ENCODE measurements at regions not wholly inside any gene's neighbourhood (a gene's known extent, or its start where the extent isn't known, plus 50 kb on each side); places are given as distances from the start of the nearest gene placed in this dataset.

- DNase-seq (ENCODE audit: low read depth) = no peak
These were observed 52.1 kb upstream of the STOX2 start for GRCh38 chr4:183852910-183853547.

GRCh38 chr4:183853548-183853940 lies 51.6 kb upstream of the STOX2 start:
- DNase-seq (ENCODE audit: low read depth) = no peak

Data from stimulated activated CD8-positive, alpha-beta memory T cell treated with anti-CD3 and anti-CD28 coated beads, Interleukin-12 subunit alpha, Interleukin-12 subunit beta, amount 100 ng/mL, for 4 hours (primary cell).